H9 (cell line): ENCODE measurements at regions not wholly inside any gene's neighbourhood (a gene's known extent, or its start where the extent isn't known, plus 50 kb on each side); places are given as distances from the start of the nearest gene placed in this dataset.

Source experiments
- DNase-seq: peaks from one replicate; pipeline ENCODE4 v3.0.0-alpha.2; 2017
- H2AFZ ChIP-seq: one replicate; pipeline ENCODE4 v1.6.1; 2013; ENCODE audit warnings: mild to moderate bottlenecking, low read length, control low read depth, moderate library complexity
- H2AK5ac ChIP-seq: 2 replicates; pipeline ENCODE4 v1.6.1; 2013; ENCODE audit warnings: low read length, control low read depth, mixed read lengths; ENCODE audit not compliant: insufficient read length
- H2BK120ac ChIP-seq: one replicate; pipeline ENCODE4 v1.6.1; 2013; ENCODE audit warnings: low read depth, mild to moderate bottlenecking, low read length, control low read depth, inconsistent platforms; ENCODE audit not compliant: poor library complexity, severe bottlenecking
- H2BK12ac ChIP-seq: 2 replicates; pipeline ENCODE4 v1.6.1; 2013; ENCODE audit warnings: low read length, control low read depth, mixed read lengths, low read depth; ENCODE audit not compliant: insufficient read length
- H2BK15ac ChIP-seq: 2 replicates; pipeline ENCODE4 v1.6.1; 2013; ENCODE audit warnings: low read depth, low read length, control low read depth
- H2BK20ac ChIP-seq: one replicate; pipeline ENCODE4 v1.6.1; 2013; ENCODE audit warnings: low read depth, mild to moderate bottlenecking, low read length, control low read depth, inconsistent platforms; ENCODE audit not compliant: poor library complexity, severe bottlenecking
- H2BK5ac ChIP-seq: 2 replicates; pipeline ENCODE4 v1.6.1; 2013; ENCODE audit warnings: low read length, control low read depth, mixed read lengths; ENCODE audit not compliant: insufficient read length
- H3K14ac ChIP-seq: 2 replicates; pipeline ENCODE4 v1.6.1; 2013; ENCODE audit warnings: low read length, control low read depth; ENCODE audit not compliant: insufficient read depth
- H3K18ac ChIP-seq: 2 replicates; pipeline ENCODE4 v1.6.1; 2013; ENCODE audit warnings: low read depth, mild to moderate bottlenecking, mixed read lengths, low read length, control low read depth; ENCODE audit not compliant: insufficient read length
- H3K23ac ChIP-seq: 2 replicates; pipeline ENCODE4 v1.6.1; 2013; ENCODE audit warnings: low read length, control low read depth, mixed read lengths, low read depth; ENCODE audit not compliant: insufficient read length
- H3K23me2 ChIP-seq: 2 replicates; pipeline ENCODE4 v1.6.1; 2013; ENCODE audit warnings: low read depth, mild to moderate bottlenecking, mixed read lengths, low read length, control low read depth; ENCODE audit not compliant: insufficient read length, poor library complexity, severe bottlenecking
- H3K27ac ChIP-seq: 2 replicates; pipeline ENCODE4 v1.5.1; 2013; ENCODE audit warnings: low read length, control low read depth, mixed read lengths, low read depth; ENCODE audit not compliant: insufficient read length
- H3K27me3 ChIP-seq: 2 replicates; pipeline ENCODE4 v1.6.1; 2013; ENCODE audit warnings: low read length, control low read depth, inconsistent platforms; ENCODE audit not compliant: insufficient read depth
- H3K4ac ChIP-seq: 2 replicates; pipeline ENCODE4 v1.6.1; 2013; ENCODE audit warnings: low read depth, mild to moderate bottlenecking, control low read depth, inconsistent platforms, low read length, moderate library complexity
- H3K4me1 ChIP-seq: 2 replicates; pipeline ENCODE4 v1.6.1; 2013; ENCODE audit warnings: low read length, control low read depth, inconsistent platforms; ENCODE audit not compliant: insufficient read depth
- H3K4me2 ChIP-seq: 2 replicates; pipeline ENCODE4 v1.6.1; 2013; ENCODE audit warnings: low read length, control low read depth, mixed read lengths; ENCODE audit not compliant: insufficient read length, insufficient read depth
- H3K56ac ChIP-seq: 2 replicates; pipeline ENCODE4 v1.6.1; 2013; ENCODE audit warnings: low read depth, mild to moderate bottlenecking, mixed read lengths, low read length, control low read depth; ENCODE audit not compliant: insufficient read length
- H3K79me1 ChIP-seq: 2 replicates; pipeline ENCODE4 v1.6.1; 2013; ENCODE audit warnings: low read depth, mild to moderate bottlenecking, moderate library complexity, low read length, control low read depth, inconsistent platforms; ENCODE audit not compliant: insufficient read depth, poor library complexity, severe bottlenecking
- H3K79me2 ChIP-seq: 2 replicates; pipeline ENCODE4 v1.6.1; 2013; ENCODE audit warnings: low read length, control low read depth, inconsistent platforms; ENCODE audit not compliant: insufficient read depth
- H3K9ac ChIP-seq: 2 replicates; pipeline ENCODE4 v1.6.1; 2013; ENCODE audit warnings: low read length, control low read depth, mixed read lengths; ENCODE audit not compliant: insufficient read length; ENCODE audit errors: extremely low read depth
- H3K9me3 ChIP-seq: one replicate; pipeline ENCODE4 v1.6.1; 2013; ENCODE audit warnings: low read depth, low read length, inconsistent platforms; ENCODE audit not compliant: control insufficient read depth
- H3T11ph ChIP-seq: one replicate; pipeline ENCODE4 v1.6.1; 2013; ENCODE audit warnings: mild to moderate bottlenecking, low read length, control low read depth, inconsistent platforms
- H4K20me1 ChIP-seq: one replicate; pipeline ENCODE4 v1.6.1; 2013; ENCODE audit not compliant: control insufficient read depth, insufficient read length, insufficient read depth
- H4K5ac ChIP-seq: 2 replicates; pipeline ENCODE4 v1.6.1; 2013; ENCODE audit warnings: low read depth, mild to moderate bottlenecking, mixed read lengths, low read length, control low read depth; ENCODE audit not compliant: insufficient read length
- H4K8ac ChIP-seq: replicated peaks from 2 replicates; pipeline ENCODE4 v1.6.1; 2013; ENCODE audit warnings: low read length, control low read depth, mixed read lengths, low read depth; ENCODE audit not compliant: insufficient read length
- H4K91ac ChIP-seq: 2 replicates; pipeline ENCODE4 v1.6.1; 2013; ENCODE audit warnings: low read depth, mild to moderate bottlenecking, moderate library complexity, mixed read lengths, low read length, control low read depth; ENCODE audit not compliant: insufficient read length
- H3K27ac Mint-ChIP-seq, 3 experiments: 2 replicates in 2 of 3; 3 replicates in 1 of 3; pipeline ENCODE4 v1.8.0; 2020 to 2021; ENCODE audit warnings: mixed read lengths in 3 of 3, mild to moderate bottlenecking in 1 of 3, moderate library complexity in 1 of 3
- H3K27me3 Mint-ChIP-seq: 2 replicates; pipeline ENCODE4 v1.8.0; 2021; ENCODE audit warnings: low read depth, mild to moderate bottlenecking, moderate library complexity, mixed read lengths
- H3K36me3 Mint-ChIP-seq, 3 experiments: 2 replicates in 2 of 3; 3 replicates in 1 of 3; pipeline ENCODE4 v1.8.0; 2020 to 2021; ENCODE audit warnings: low read depth in 3 of 3, mixed read lengths in 3 of 3; ENCODE audit not compliant: insufficient read depth in 1 of 3
- H3K4me1 Mint-ChIP-seq, 2 experiments: 2 replicates each; pipeline ENCODE4 v1.8.0; 2020; ENCODE audit warnings: mixed read lengths in 2 of 2
- H3K4me3 Mint-ChIP-seq, 2 experiments: 2 replicates in 1 of 2; 3 replicates in 1 of 2; pipeline ENCODE4 v1.8.0; 2020 to 2021; ENCODE audit warnings: mild to moderate bottlenecking in 2 of 2, mixed read lengths in 2 of 2, moderate library complexity in 1 of 2
- H3K9me3 Mint-ChIP-seq, 2 experiments: 2 replicates in 1 of 2; 3 replicates in 1 of 2; pipeline ENCODE4 v1.8.0; 2020; ENCODE audit warnings: mild to moderate bottlenecking in 2 of 2, mixed read lengths in 2 of 2, moderate library complexity in 1 of 2
- WGBS: extraction: QIAGEN DNeasy Blood & Tissue Kit; methylation state at CpG from one replicate; pipeline ENCODE4 v1.1.7; 2013; ENCODE audit warnings: missing lambda C conversion rate, low lambda C conversion rate, mixed read lengths; ENCODE audit not compliant: insufficient read length; ENCODE audit errors: extremely low coverage; 5-methylcytosine and 5-hydroxymethylcytosine counted together
- TF ChIP-seq, protein P1 (sequence below): fragments of 200-600 bp; sonication (generic); conservative IDR thresholded peaks from 3 replicates; pipeline ENCODE4 v1.8.0; 2021; ENCODE audit warnings: antibody characterized with exemption, mild to moderate bottlenecking

DNA sequence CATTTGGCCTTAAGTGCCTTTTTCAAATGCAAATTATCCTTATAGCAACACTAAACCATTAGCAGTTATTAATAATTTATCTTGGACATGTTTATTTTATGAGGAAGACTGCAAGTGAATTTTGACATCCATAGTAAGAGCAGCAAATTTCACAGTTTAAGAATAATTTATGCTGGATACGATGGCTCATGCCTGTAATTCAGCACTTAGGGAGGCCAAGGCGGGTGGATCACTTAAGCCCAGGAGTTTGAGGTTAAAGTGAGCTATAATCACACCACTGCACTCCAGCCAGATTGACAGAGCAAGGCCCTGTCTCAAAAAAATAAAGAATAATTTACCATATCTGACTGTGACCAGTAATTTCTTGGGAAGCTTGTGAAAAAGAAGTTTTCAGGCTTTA, 286.2 kb downstream of the TMX3 start:
- no peaks in the 10 kb centered on the region for H3K9me3 Mint-ChIP-seq
- no peak overlapping the region for H3K27ac ChIP-seq

More for the DNA sequence above, 286.2 kb downstream of the TMX3 start:
- Histone ChIP-seq H3K18ac (no peak overlapping the region), H2AFZ (no peak overlapping the region), H2BK12ac (no peak overlapping the region), H4K91ac (no peak overlapping the region), H2BK15ac (no peak overlapping the region), H2BK120ac (no peak overlapping the region), H3K4ac (no peak overlapping the region), H3K23ac (no peak overlapping the region), H3K56ac (no peak overlapping the region), H4K8ac (no peak overlapping the region), H4K20me1 (no peaks in the 10 kb centered on the region), H3K79me2 (no peaks in the 10 kb centered on the region), H2BK5ac (no peak overlapping the region), H3K27me3 (no peaks in the 10 kb centered on the region), H4K5ac (no peak overlapping the region), H3K14ac (no peak overlapping the region), H3T11ph (no peak overlapping the region), H2AK5ac (no peak overlapping the region), H3K79me1 (no peaks in the 10 kb centered on the region), H3K9me3 (no peaks in the 10 kb centered on the region), H2BK20ac (no peak overlapping the region), H3K4me1 (no peaks in the 10 kb centered on the region), H3K4me2 (no peak overlapping the region), H3K23me2 (no peaks in the 10 kb centered on the region), H3K9ac (no peak overlapping the region)
- no CpG with 5 or more reads among the region's 2 CpGs for WGBS
- Mint-ChIP-seq H3K27ac (no peak overlapping the region), H3K36me3 (no peaks in the 10 kb centered on the region), H3K4me3 (no peak overlapping the region), H3K27me3 (no peaks in the 10 kb centered on the region), H3K4me1 (no peaks in the 10 kb centered on the region)
- DNase-seq: no peak
- TF ChIP-seq, protein P1, sequence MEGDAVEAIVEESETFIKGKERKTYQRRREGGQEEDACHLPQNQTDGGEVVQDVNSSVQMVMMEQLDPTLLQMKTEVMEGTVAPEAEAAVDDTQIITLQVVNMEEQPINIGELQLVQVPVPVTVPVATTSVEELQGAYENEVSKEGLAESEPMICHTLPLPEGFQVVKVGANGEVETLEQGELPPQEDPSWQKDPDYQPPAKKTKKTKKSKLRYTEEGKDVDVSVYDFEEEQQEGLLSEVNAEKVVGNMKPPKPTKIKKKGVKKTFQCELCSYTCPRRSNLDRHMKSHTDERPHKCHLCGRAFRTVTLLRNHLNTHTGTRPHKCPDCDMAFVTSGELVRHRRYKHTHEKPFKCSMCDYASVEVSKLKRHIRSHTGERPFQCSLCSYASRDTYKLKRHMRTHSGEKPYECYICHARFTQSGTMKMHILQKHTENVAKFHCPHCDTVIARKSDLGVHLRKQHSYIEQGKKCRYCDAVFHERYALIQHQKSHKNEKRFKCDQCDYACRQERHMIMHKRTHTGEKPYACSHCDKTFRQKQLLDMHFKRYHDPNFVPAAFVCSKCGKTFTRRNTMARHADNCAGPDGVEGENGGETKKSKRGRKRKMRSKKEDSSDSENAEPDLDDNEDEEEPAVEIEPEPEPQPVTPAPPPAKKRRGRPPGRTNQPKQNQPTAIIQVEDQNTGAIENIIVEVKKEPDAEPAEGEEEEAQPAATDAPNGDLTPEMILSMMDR: no peak
